NB4 (cell line): ENCODE measurements at regions not wholly inside any gene's neighbourhood (a gene's known extent, or its start where the extent isn't known, plus 50 kb on each side); places are given as distances from the start of the nearest gene placed in this dataset.

Experiments used
- POLR2A ChIP-seq: IDR thresholded peaks from 2 replicates; pipeline ENCODE4 v1.6.1; 2011; ENCODE audit warnings: mild to moderate bottlenecking; ENCODE audit not compliant: insufficient read length; ENCODE audit errors: extremely low read depth
- TF ChIP-seq, protein P1 (sequence below): IDR thresholded peaks from one replicate; pipeline ENCODE4 v1.5.1; 2012; ENCODE audit warnings: low read depth, low read length

DNA sequence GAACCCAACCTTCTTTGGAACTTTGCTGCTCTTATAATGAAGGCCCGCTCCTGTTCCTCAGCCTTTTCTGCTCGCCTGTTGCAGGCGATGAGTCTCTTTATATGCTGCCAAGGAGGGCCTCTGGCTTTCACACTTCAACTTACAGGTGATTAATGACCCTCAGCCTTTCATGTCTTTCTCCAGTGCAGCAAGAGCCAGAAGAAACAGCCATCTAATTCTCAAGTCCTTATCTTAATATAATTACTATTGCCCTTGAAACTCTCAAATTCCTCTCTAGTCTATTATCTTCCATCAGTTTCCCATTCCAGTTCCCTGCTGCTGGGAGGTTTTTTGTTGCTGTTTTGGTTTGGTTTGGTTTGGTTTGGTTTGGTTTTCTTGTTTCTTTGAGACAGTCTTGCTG is 121.8 kb upstream of the MED13 start:
- TF ChIP-seq, protein P1, sequence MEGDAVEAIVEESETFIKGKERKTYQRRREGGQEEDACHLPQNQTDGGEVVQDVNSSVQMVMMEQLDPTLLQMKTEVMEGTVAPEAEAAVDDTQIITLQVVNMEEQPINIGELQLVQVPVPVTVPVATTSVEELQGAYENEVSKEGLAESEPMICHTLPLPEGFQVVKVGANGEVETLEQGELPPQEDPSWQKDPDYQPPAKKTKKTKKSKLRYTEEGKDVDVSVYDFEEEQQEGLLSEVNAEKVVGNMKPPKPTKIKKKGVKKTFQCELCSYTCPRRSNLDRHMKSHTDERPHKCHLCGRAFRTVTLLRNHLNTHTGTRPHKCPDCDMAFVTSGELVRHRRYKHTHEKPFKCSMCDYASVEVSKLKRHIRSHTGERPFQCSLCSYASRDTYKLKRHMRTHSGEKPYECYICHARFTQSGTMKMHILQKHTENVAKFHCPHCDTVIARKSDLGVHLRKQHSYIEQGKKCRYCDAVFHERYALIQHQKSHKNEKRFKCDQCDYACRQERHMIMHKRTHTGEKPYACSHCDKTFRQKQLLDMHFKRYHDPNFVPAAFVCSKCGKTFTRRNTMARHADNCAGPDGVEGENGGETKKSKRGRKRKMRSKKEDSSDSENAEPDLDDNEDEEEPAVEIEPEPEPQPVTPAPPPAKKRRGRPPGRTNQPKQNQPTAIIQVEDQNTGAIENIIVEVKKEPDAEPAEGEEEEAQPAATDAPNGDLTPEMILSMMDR, result no peak
- no peak for TF ChIP-seq POLR2A
